HL-60 (cell line): ENCODE measurements at regions not wholly inside any gene's neighbourhood (a gene's known extent, or its start where the extent isn't known, plus 50 kb on each side); places are given as distances from the start of the nearest gene placed in this dataset.

ENCODE experiments used
- DNase-seq, 2 experiments: peaks; one replicate each; pipeline ENCODE4 v3.0.0-alpha.2; 2010 to 2020; ENCODE audit warnings: low read depth in 1 of 2, low spot score in 1 of 2
- H3K27ac ChIP-seq: fragments of 250-450 bp; sonication (Bioruptor Pico); replicated peaks from 2 replicates; pipeline ENCODE4 v1.5.1; 2020; ENCODE audit warnings: mild to moderate bottlenecking, moderate library complexity
- H3K27me3 ChIP-seq: fragments of 250-450 bp; sonication (Bioruptor Pico); 2 replicates; pipeline ENCODE4 v1.5.1; 2021; ENCODE audit warnings: mild to moderate bottlenecking, moderate library complexity; ENCODE audit not compliant: insufficient read depth, poor library complexity, severe bottlenecking
- H3K4me3 ChIP-seq: replicated peaks from 2 replicates; pipeline ENCODE4 v1.5.1; 2011; ENCODE audit warnings: mild to moderate bottlenecking, control low read depth, low read length; ENCODE audit not compliant: insufficient read depth
- CTCF ChIP-seq: IDR thresholded peaks from one replicate; pipeline ENCODE4 v1.5.1; 2011; ENCODE audit warnings: low read length, control low read depth, inconsistent platforms; ENCODE audit not compliant: insufficient read depth
- GABPA ChIP-seq: IDR thresholded peaks from 2 replicates; pipeline ENCODE4 v1.6.1; 2012; ENCODE audit warnings: low read depth
- POLR2AphosphoS5 ChIP-seq: IDR thresholded peaks from 2 replicates; pipeline ENCODE4 v1.6.1; 2012; ENCODE audit warnings: low read depth
- REST ChIP-seq: IDR thresholded peaks from 2 replicates; pipeline ENCODE4 v1.6.1; 2012; ENCODE audit warnings: low read depth; ENCODE audit not compliant: insufficient replicate concordance
- SPI1 ChIP-seq: IDR thresholded peaks from 2 replicates; pipeline ENCODE4 v1.6.1; 2012; ENCODE audit warnings: low read depth, mild to moderate bottlenecking, borderline replicate concordance

GRCh38 chr2:22329211-22330154 is 1055.5 kb upstream of the KLHL29 start:
- H3K27ac ChIP-seq: no peak overlapping the region
- H3K27me3 ChIP-seq: no peaks in the 10 kb centered on the region
- DNase-seq: no peak
- TF ChIP-seq GABPA: no peak
- no peak for TF ChIP-seq SPI1
- no peak for TF ChIP-seq CTCF
- TF ChIP-seq POLR2AphosphoS5: no peak
- no peak for TF ChIP-seq REST
- no peak overlapping the region for H3K4me3 ChIP-seq

- no peak for TF ChIP-seq CTCF
- TF ChIP-seq SPI1: no peak
- no peak for TF ChIP-seq POLR2AphosphoS5
- no peak for TF ChIP-seq GABPA
- no peak for TF ChIP-seq REST
- Histone ChIP-seq H3K27ac (no peak overlapping the region), H3K4me3 (no peak overlapping the region), H3K27me3 (no peaks in the 10 kb centered on the region)
- no peak for DNase-seq
Observed at GRCh38 chr2:22336414-22336813, 1048.6 kb upstream of the KLHL29 start.

GRCh38 chr2:22340716-22341115 is 1044.3 kb upstream of the KLHL29 start:
- H3K4me3 ChIP-seq: no peak overlapping the region
- TF ChIP-seq GABPA (no peak), SPI1 (no peak), POLR2AphosphoS5 (no peak), CTCF (no peak), REST (no peak)
- no peak overlapping the region for H3K27ac ChIP-seq
- no peaks in the 10 kb centered on the region for H3K27me3 ChIP-seq
- no peak for DNase-seq
